Skeletal muscle cell (primary cell): ENCODE measurements at regions not wholly inside any gene's neighbourhood (a gene's known extent, or its start where the extent isn't known, plus 50 kb on each side); places are given as distances from the start of the nearest gene placed in this dataset.

Source experiments
- DNase-seq: peaks from one replicate; pipeline ENCODE4 v3.0.0-alpha.2; 2010; ENCODE audit warnings: low read depth
- H3K4me3 ChIP-seq: 2 replicates; pipeline ENCODE4 v1.5.1; 2011; ENCODE audit warnings: low read depth, mild to moderate bottlenecking, control low read depth, low read length, moderate library complexity

- DNase-seq = no peak
- no peak overlapping the region for H3K4me3 ChIP-seq
These were observed 547.5 kb downstream of the COL12A1 start for GRCh38 chr6:74658391-74658790.

GRCh38 chr6:74657931-74658330 is 547.9 kb downstream of the COL12A1 start:
- DNase-seq = no peak
- no peak overlapping the region for H3K4me3 ChIP-seq

GRCh38 chr6:74657011-74657410 is 548.8 kb downstream of the COL12A1 start:
- no peak for DNase-seq
- no peak overlapping the region for H3K4me3 ChIP-seq

DNA sequence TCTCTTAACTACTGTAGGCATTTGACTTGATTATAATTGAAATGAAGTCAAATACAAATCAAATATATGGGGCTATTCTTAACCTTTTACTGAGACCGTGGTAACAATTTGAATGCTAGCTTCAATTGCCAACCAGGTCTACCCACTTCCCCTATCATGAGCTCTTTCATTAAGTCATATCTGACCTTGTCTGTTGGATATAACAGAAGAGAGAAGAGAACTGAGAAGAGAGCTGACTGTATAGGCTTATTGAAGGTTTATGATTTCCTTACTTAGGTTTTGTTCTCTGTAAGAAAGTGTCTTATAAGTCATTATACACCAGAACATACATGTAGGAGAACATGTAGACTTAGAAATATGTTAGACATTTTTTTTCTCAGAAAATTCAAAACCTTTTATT is 549.4 kb downstream of the COL12A1 start:
- H3K4me3 ChIP-seq = no peak overlapping the region
- no peak for DNase-seq

- DNase-seq = no peak
- no peak overlapping the region for H3K4me3 ChIP-seq
These were observed 551.6 kb downstream of the COL12A1 start for GRCh38 chr6:74654296-74654695.

GRCh38 chr6:74651948-74652842 is 553.7 kb downstream of the COL12A1 start:
- no peak for DNase-seq
- no peak overlapping the region for H3K4me3 ChIP-seq

DNA sequence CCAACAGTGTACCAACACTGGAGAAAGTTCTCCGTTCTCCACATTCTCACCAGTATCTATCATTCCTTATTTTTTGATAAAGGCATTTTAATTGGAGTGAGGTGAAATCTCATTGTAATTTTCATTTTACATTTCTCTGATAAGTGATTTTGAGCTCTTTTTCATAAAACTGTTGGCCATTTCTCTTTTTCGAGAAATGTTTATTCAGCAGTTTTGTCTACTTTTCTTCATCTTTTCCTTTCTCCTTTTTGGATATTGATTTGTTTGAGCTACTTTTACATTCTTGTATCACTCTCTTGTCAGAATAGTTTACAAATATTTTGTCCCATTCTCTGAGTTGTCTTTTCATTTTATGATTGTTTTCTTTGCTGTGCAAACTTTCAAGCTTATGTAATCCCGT is 555.2 kb downstream of the COL12A1 start:
- H3K4me3 ChIP-seq = no peak overlapping the region
- DNase-seq = no peak

DNA sequence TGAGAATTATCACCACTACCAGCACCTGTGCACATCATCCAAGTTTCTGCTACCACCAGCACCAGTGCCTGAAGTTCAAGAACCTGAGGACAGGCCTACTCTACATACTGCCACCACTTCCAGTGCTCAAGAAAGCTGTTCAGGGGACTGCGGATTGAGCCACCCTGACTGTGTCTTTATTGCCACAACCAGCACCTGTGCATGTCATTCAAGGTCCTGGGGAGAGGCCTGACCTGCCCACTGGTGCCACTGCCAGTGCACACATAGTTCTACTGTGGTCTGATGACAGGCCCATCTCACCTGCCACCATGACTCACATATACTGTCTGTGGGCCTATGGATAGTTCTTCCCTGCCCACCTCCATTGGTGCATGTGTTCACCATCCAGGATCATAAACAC is 559.4 kb downstream of the COL12A1 start:
- H3K4me3 ChIP-seq = no peak overlapping the region
- no peak for DNase-seq

DNA sequence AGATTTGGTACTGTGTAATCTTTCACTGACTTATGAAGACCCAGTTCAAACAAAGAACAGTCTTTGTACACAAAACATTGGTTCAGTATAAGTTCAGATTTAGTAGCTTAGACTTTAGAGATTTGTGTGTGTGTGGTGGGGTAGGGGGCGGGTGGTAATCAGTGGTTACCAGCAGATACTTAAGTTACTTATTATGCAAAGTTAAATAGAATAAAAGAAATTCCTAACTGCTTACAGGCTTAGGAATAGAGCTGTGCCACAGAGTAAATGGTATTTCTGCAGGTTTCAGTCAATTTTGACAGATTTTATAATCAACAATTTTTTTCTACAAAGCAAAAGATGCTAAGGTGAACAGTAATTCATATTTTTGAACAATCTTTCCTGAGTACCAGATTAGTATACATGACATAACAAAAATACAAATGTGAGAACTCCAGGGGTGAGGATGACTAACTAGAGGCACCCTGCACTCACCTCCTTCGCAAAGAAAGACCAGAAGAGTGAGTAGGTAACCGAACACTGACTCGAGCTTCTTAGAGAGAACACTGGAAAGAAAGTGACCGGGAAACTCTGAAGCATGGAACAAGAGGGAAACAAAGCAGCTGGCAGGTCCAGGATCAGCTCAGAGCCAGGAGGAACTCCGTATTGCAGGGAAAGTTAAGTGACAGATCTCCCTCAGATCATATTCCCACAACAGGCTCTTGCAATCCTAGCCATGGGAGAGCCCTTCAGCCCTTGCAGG is 560.6 kb downstream of the COL12A1 start:
- no peak overlapping the region for H3K4me3 ChIP-seq
- no peak for DNase-seq

GRCh38 chr6:74642101-74642500 is 563.8 kb downstream of the COL12A1 start:
- DNase-seq = no peak
- no peak overlapping the region for H3K4me3 ChIP-seq

DNA sequence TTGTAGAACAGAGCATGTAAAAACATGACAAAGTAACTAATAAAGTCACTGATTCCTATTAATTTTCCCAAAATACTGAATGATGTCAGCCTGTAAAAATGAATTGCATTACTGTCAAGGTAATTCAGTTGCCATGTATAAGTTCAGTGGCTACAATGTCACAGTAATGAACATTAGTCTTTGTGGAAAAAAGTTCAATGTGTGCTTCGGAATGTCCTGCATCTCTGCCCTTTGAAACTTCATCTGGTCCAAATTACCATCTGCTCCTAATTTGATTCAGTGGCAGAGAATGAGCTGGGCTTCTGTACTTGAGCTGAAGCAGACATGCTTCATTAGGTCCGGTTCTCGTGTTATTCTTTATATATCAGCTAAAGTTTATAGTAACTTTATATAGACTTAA is 567.4 kb downstream of the COL12A1 start:
- no peak for DNase-seq

GRCh38 chr6:74632196-74632875 is 573.5 kb downstream of the COL12A1 start:
- H3K4me3 ChIP-seq = no peak overlapping the region
- no peak for DNase-seq

More for the DNA sequence above, 567.4 kb downstream of the COL12A1 start:
- H3K4me3 ChIP-seq = no peak overlapping the region

DNA sequence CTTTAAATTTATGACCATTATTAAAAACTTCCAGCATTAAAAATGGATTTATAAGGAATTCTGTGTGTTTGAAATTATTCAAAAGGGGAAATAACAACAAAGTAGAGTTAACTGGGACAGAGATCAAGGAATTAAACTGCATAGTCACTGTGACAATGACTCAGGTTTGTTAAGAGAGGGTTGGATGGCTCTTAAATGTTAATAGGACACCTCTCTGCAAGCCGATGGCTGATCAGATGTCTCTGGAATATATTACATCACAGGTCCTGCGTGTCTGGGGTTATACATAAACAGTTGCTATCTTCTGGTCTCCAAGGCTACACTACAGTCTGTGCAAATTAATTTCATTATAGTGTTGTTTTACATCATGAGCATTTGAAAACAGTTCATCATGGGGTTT is 574.3 kb downstream of the COL12A1 start:
- DNase-seq = no peak
- H3K4me3 ChIP-seq = no peak overlapping the region

DNA sequence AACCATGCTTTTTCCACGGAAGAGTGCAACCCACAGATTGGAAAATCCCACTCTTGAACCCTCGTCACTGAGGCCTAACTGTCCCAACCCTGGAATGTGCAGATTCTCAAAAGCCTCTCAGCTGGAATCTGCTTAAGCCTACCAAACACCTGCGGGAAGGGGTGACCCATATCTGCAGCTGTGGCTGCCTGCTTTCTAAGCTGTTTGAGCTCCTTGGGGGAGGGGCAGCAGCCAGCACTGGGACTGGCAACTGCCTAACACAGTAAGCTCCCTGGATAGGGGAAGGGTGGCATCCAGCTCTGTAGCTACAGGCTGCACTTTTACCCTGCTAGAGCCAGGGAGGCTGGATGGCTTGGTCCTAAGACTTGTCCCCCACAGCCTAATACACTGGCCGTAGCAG is 579.6 kb downstream of the COL12A1 start:
- no peak overlapping the region for H3K4me3 ChIP-seq
- no peak for DNase-seq

DNA sequence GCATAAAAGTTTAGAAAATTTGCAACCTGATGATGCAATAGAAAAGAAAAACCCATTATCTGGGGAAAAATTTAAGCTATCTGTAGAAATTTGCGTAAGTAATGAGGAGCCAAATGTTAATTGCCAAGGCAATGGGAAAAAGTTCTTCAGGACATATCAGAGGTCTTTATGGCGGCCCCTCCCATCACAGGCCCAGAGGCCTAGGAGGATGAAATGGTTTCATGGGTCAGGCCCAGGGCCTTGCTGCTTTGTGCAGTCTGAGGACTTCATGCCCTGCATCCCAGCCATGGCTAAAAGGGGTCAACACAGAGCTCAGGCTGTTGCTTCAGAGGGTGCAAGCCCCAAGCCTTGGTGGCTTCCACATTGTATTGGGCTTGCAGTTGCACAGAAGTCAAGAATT is 582.8 kb downstream of the COL12A1 start:
- H3K4me3 ChIP-seq = no peak overlapping the region

DNA sequence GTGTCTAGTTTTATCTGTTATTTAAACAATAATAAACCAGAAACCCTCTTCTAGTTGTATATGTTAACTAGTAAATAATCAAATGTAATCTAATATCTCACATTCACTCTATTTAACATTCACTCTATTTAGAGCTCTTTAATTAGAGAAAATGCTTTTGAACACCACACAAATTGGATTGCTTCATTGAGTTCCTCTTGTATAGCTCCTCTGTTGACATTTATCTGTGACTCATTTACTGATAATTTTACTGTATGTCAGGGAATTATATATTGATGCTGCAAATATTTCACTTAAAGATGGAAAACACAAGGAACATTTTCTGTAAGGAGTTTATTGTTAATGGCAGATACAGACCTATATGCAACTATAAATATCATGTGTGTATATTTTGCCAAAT is 594.6 kb downstream of the COL12A1 start:
- no peak for DNase-seq
- no peak overlapping the region for H3K4me3 ChIP-seq

More for the DNA sequence above, 582.8 kb downstream of the COL12A1 start:
- DNase-seq = no peak

DNA sequence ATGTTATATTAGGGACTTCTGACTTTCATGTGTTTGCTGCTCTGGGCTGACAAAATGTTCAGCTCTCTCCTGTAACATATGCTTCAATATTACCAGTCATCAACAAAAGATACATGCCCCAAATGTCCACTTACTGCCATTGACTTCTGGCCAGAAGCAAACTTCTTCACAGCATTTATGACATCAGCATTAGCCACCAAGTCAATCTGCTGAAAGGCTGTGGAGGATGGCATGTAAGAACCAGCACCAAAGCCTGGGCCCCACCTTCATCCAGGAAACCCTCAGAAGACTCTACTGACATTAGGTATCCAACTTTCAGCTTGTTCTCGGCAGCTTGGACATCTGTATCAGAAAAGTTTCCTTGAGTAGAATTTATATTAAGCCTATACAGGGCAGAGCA is 595.5 kb downstream of the COL12A1 start:
- no peak for DNase-seq

GRCh38 chr6:74609871-74610270 is 596.0 kb downstream of the COL12A1 start:
- no peak overlapping the region for H3K4me3 ChIP-seq
- no peak for DNase-seq

More for the DNA sequence above, 595.5 kb downstream of the COL12A1 start:
- H3K4me3 ChIP-seq = no peak overlapping the region

DNA sequence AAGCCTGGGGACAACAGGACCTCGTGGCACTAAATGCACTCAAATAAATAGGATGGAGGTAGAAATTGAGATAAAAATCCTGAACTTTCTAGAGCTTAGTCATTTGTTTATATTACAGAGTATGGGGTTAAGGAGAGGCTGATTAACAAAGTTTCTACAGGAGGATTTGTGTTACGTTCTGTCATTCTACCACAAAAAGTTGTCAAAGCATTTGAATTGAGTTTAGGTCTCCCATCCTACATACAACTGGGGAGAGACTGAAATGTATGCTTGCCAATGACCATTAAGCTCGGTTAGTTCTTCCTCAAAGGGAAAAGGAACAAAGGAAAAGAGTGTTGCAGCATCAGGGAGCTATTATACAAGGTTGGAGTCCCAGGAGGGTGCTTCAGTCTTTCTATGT is 597.9 kb downstream of the COL12A1 start:
- DNase-seq = no peak
- no peak overlapping the region for H3K4me3 ChIP-seq

DNA sequence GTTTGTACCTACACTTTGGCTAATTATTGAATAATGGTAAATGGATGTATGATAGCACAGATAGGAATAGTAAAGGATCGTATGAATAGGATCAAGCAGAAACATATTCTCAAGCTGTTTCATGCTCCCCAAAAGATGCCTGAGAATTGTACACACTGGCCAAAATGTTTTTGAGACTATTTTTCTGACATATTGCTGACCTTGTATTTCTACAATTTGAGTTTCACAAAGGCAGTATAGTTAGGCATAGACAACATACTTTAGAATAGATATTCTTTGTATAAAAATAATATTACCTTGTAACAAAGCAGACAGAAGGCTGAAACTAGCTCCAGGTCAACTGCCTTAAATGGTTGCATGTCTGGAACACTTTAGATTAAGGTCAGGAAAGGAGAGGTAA is 598.4 kb downstream of the COL12A1 start:
- no peak overlapping the region for H3K4me3 ChIP-seq
- no peak for DNase-seq
